ENCODE measurements at regions not wholly inside any gene's neighbourhood (a gene's known extent, or its start where the extent isn't known, plus 50 kb on each side); places are given as distances from the start of the nearest gene placed in this dataset.

DNA sequence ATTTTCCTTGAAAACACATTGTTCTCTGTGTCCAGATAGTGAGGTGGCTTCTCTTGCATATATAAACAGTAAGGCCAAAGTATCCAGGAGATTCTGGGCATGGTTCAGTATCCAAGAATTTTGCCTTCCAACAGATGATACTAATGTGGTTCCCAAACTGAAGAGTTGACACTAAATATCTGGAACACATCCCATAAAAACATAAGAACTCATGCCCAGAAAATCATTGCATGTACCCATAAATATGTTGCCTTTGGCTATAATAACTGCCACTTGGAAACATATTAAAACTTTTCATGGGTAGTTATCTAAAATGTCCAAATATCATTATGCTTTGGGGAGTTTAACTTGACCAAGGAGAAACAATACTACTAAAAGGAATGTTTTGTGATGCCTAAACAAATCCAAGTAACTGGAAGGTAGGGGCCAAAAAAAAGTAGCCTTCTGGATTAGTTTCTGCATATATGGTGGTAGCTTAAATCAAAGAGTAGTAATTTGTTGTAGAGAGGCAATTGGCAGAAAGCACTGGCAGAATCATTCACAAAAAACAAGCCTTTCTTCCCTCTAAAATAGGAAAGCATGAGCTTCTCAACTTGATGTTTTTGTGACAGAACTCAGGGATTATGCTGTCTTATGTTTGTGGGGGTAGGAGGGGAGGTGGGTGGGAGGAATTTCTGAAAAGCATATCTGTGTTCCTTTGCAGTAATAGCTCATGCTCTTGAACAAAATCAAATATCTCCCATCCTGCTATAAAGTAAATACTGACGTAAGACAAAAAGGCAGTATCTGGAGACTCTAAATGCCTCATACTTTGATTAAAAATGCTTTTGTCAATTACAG lies 753.9 kb downstream of the TUSC7 start:
- 64 to 70% methylated on average over 1 of the region's 1 CpG for WGBS, 2 donors

DNA sequence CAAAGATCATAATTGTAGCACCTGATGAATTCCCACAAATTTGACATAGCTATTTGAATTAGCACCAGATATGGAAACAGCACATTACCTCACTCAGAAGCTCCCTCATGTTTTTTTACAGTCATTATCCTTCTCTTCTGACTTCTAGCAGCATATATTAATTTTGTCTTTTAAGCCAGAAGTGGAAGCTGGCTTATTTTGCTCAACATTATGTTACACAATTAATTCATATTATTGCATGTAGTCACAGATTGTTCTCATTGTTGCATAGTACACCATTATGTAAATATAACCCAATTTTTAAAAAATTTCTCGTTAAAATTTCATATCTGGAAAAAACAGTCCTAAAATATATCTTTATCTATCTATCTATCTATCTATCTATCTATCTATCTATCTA lies 762.3 kb downstream of the TUSC7 start:
- Histone ChIP-seq H3K27me3 (ENCODE audit: control insufficient read depth in 1 of 2, insufficient read depth in 2 of 2, low read length in 2 of 2) (no peaks in the 10 kb centered on the region), H3K9me3 (ENCODE audit: control insufficient read depth in 2 of 2, insufficient read depth in 1 of 2, low read depth in 1 of 2, low read length in 1 of 2) (no peaks in the 10 kb centered on the region), H3K36me3 (ENCODE audit: control insufficient read depth in 2 of 2, insufficient read depth in 2 of 2, low read length in 1 of 2) (no peaks in the 10 kb centered on the region), H3K4me3 (ENCODE audit: low read depth in 1 of 2, low read length in 2 of 2) (no peak overlapping the region), H3K27ac (ENCODE audit: low read depth in 2 of 2, low read length in 1 of 2) (no peak overlapping the region), H3K4me1 (ENCODE audit: control insufficient read depth in 2 of 2, insufficient read depth in 2 of 2, low read length in 1 of 2) (no peaks in the 10 kb centered on the region)
- WGBS, 2 donors, result 31 to 40% methylated on average over 1 of the region's 1 CpG

More for the DNA sequence above, 753.9 kb downstream of the TUSC7 start:
- H3K4me1 ChIP-seq (ENCODE audit: control insufficient read depth in 2 of 2, insufficient read depth in 2 of 2, low read length in 1 of 2), result no peaks in the 10 kb centered on the region
- no peaks in the 10 kb centered on the region for H3K9me3 ChIP-seq (ENCODE audit: control insufficient read depth in 2 of 2, insufficient read depth in 1 of 2, low read depth in 1 of 2, low read length in 1 of 2)
- H3K27me3 ChIP-seq (ENCODE audit: control insufficient read depth in 1 of 2, insufficient read depth in 2 of 2, low read length in 2 of 2), result no peaks in the 10 kb centered on the region
- H3K4me3 ChIP-seq (ENCODE audit: low read depth in 1 of 2, low read length in 2 of 2), result no peak overlapping the region
- no peaks in the 10 kb centered on the region for H3K36me3 ChIP-seq (ENCODE audit: control insufficient read depth in 2 of 2, insufficient read depth in 2 of 2, low read length in 1 of 2)
- no peak overlapping the region for H3K27ac ChIP-seq (ENCODE audit: low read depth in 2 of 2, low read length in 1 of 2)

DNA sequence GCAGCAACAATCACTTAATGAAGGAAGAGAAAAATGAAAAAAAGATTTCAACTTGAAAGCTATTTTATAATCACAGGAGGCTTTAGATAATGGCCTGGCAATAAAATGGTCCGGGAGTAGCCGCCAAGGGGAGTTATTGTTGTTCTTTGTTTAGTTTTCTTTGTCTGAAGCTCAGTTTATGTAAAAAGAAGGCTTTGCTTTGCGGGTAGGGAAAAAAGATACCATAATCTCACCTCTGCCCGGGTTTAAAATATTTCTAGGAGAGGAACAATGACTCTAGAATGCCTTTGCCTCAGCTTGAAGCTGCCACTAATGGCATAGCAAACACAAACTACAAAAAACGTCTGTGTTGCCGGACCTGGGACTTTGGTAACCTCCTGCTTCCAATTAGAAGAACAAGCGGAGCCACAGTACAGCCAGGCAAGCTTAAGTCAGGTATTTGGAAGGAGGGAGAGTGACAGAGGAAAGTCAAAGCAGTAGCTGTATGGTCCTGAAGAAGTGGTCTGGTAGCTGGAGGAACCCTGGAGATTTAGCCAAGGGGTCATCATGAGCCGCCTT lies 764.5 kb downstream of the TUSC7 start:
- Histone ChIP-seq H3K4me3 (ENCODE audit: low read depth in 1 of 2, low read length in 2 of 2) (no peak overlapping the region), H3K36me3 (ENCODE audit: control insufficient read depth in 2 of 2, insufficient read depth in 2 of 2, low read length in 1 of 2) (no peaks in the 10 kb centered on the region), H3K27ac (ENCODE audit: low read depth in 2 of 2, low read length in 1 of 2) (no peak overlapping the region), H3K27me3 (ENCODE audit: control insufficient read depth in 1 of 2, insufficient read depth in 2 of 2, low read length in 2 of 2) (no peaks in the 10 kb centered on the region), H3K9me3 (ENCODE audit: control insufficient read depth in 2 of 2, insufficient read depth in 1 of 2, low read depth in 1 of 2, low read length in 1 of 2) (no peaks in the 10 kb centered on the region), H3K4me1 (ENCODE audit: control insufficient read depth in 2 of 2, insufficient read depth in 2 of 2, low read length in 1 of 2) (no peaks in the 10 kb centered on the region)
- 33 to 38% methylated on average over 8 of the region's 8 CpGs for WGBS, 2 donors

DNA sequence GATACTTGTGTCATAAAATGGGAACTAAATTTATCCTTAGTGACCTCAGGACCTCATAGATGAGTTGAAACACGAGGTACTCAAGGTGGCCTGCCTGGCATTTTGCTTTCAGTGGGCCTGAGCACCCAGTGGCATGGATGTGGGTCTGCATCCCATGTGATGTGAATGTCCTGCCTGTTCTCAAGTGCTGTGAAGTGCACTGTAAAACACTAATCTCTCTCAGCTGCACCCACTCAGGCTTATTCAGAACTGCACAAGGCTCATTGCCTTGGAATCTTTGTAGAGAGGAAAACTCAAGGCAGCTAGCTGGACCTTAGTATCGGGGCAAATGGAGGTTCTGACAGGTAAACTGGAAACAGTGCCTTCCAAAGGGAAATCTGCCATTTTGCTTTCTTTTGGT lies 767.0 kb downstream of the TUSC7 start:
- no peak overlapping the region for H3K4me3 ChIP-seq (ENCODE audit: low read depth in 1 of 2, low read length in 2 of 2)
- H3K27ac ChIP-seq (ENCODE audit: low read depth in 2 of 2, low read length in 1 of 2), result no peak overlapping the region
- no peaks in the 10 kb centered on the region for H3K4me1 ChIP-seq (ENCODE audit: control insufficient read depth in 2 of 2, insufficient read depth in 2 of 2, low read length in 1 of 2)
- H3K9me3 ChIP-seq (ENCODE audit: control insufficient read depth in 2 of 2, insufficient read depth in 1 of 2, low read depth in 1 of 2, low read length in 1 of 2), result no peaks in the 10 kb centered on the region
- H3K36me3 ChIP-seq (ENCODE audit: control insufficient read depth in 2 of 2, insufficient read depth in 2 of 2, low read length in 1 of 2), result no peaks in the 10 kb centered on the region
- WGBS, 2 donors, result 55 to 68% methylated on average over 2 of the region's 2 CpGs
- no peaks in the 10 kb centered on the region for H3K27me3 ChIP-seq (ENCODE audit: control insufficient read depth in 1 of 2, insufficient read depth in 2 of 2, low read length in 2 of 2)

DNA sequence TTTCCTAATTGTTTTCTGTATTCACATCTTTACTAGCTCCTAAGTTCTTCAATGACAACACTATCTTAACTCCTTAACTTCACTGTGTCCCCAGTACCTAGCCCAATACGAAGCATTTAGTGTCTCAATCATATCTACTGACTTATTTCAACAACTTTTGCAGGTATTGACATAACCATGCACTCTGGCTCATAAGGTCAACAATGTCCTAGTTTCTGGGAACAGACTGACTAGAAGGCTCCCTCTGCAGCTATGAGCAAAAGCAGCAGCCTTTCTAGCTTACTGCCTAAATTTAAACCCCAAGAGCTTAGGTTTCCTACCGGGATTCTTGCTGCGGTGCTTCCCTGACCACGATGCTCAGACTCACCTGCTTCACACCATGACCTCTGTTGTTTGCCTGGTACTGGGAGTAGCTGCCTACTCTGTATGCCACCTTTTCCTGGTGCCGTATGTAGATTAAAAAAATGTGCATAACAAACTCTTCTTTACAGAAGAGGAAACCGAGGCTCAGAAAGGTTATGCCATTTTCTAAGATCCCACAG lies 767.7 kb downstream of the TUSC7 start:
- 65 to 76% methylated on average over 6 of the region's 6 CpGs for WGBS, 2 donors
- Histone ChIP-seq H3K36me3 (ENCODE audit: control insufficient read depth in 2 of 2, insufficient read depth in 2 of 2, low read length in 1 of 2) (no peaks in the 10 kb centered on the region), H3K4me1 (ENCODE audit: control insufficient read depth in 2 of 2, insufficient read depth in 2 of 2, low read length in 1 of 2) (no peaks in the 10 kb centered on the region), H3K9me3 (ENCODE audit: control insufficient read depth in 2 of 2, insufficient read depth in 1 of 2, low read depth in 1 of 2, low read length in 1 of 2) (no peaks in the 10 kb centered on the region), H3K4me3 (ENCODE audit: low read depth in 1 of 2, low read length in 2 of 2) (no peak overlapping the region), H3K27me3 (ENCODE audit: control insufficient read depth in 1 of 2, insufficient read depth in 2 of 2, low read length in 2 of 2) (no peaks in the 10 kb centered on the region), H3K27ac (ENCODE audit: low read depth in 2 of 2, low read length in 1 of 2) (no peak overlapping the region)

DNA sequence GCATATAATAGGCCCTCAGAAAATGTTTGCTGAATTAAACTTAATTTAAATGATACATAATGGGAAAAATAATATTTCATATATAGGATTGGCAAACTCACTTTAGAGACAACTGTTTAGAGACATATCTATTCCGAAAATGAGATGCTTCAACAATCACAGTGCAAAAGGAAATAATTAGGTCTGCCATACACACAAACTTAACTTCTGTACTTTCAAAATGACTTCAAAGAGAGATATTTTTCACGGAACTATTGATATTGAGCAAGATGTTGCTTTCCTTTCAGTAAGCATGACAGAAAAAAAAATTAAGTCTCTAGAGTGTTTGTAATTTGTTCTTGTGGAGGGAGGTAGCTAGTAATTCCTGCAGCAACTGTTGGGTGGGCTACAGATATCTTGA lies 769.5 kb downstream of the TUSC7 start:
- Histone ChIP-seq H3K9me3 (ENCODE audit: control insufficient read depth in 2 of 2, insufficient read depth in 1 of 2, low read depth in 1 of 2, low read length in 1 of 2) (no peaks in the 10 kb centered on the region), H3K36me3 (ENCODE audit: control insufficient read depth in 2 of 2, insufficient read depth in 2 of 2, low read length in 1 of 2) (no peaks in the 10 kb centered on the region), H3K4me1 (ENCODE audit: control insufficient read depth in 2 of 2, insufficient read depth in 2 of 2, low read length in 1 of 2) (no peaks in the 10 kb centered on the region), H3K27ac (ENCODE audit: low read depth in 2 of 2, low read length in 1 of 2) (no peak overlapping the region), H3K4me3 (ENCODE audit: low read depth in 1 of 2, low read length in 2 of 2) (no peak overlapping the region), H3K27me3 (ENCODE audit: control insufficient read depth in 1 of 2, insufficient read depth in 2 of 2, low read length in 2 of 2) (no peaks in the 10 kb centered on the region)
- 82 to 85% methylated on average over 2 of the region's 2 CpGs for WGBS, 2 donors

DNA sequence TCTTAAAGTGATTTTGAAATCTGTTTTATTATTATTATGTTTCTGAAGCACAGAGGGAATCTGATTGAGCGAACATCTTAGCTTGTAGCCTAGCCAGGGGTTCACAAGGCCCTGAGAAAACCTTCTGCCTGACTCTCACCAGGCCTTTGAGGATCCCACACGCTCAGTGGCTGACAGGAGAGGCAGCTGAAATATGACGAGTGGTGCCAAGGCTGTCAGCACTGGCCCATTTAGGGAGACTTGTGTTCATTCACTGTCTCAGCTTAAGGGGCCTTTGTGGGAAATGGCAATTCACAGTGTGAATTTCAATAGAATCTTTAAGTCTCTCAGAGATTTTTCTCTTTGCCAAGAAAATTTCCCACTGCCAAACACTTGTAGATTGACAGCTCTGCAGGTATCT lies 770.9 kb downstream of the TUSC7 start:
- Histone ChIP-seq H3K27me3 (ENCODE audit: control insufficient read depth in 1 of 2, insufficient read depth in 2 of 2, low read length in 2 of 2) (no peaks in the 10 kb centered on the region), H3K9me3 (ENCODE audit: control insufficient read depth in 2 of 2, insufficient read depth in 1 of 2, low read depth in 1 of 2, low read length in 1 of 2) (no peaks in the 10 kb centered on the region), H3K4me1 (ENCODE audit: control insufficient read depth in 2 of 2, insufficient read depth in 2 of 2, low read length in 1 of 2) (no peaks in the 10 kb centered on the region), H3K27ac (ENCODE audit: low read depth in 2 of 2, low read length in 1 of 2) (no peak overlapping the region), H3K36me3 (ENCODE audit: control insufficient read depth in 2 of 2, insufficient read depth in 2 of 2, low read length in 1 of 2) (no peaks in the 10 kb centered on the region), H3K4me3 (ENCODE audit: low read depth in 1 of 2, low read length in 2 of 2) (no peak overlapping the region)
- WGBS, 2 donors, result 71 to 77% methylated on average over 3 of the region's 3 CpGs

DNA sequence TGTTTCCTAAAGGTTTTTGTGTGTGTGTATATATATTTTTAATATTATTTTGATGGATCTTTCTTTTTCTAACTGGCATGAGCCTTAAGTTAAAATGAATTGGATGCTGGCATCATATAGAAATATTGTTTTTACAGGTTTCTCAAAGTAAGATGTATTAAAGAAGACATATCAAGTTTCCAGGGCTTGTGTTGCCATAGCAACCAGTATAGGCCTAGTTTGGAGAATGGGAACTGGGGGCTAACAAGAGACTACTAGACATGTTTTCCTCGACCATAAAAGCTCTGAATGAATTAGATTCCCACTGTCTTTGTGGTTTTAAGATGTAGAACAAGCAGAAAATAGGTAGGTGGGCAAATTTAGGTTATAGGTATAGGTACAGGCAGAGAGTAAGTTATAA lies 771.4 kb downstream of the TUSC7 start:
- no peaks in the 10 kb centered on the region for H3K27me3 ChIP-seq (ENCODE audit: control insufficient read depth in 1 of 2, insufficient read depth in 2 of 2, low read length in 2 of 2)
- 47 to 54% methylated on average over 1 of the region's 1 CpG for WGBS, 2 donors
- no peak overlapping the region for H3K4me3 ChIP-seq (ENCODE audit: low read depth in 1 of 2, low read length in 2 of 2)
- no peaks in the 10 kb centered on the region for H3K9me3 ChIP-seq (ENCODE audit: control insufficient read depth in 2 of 2, insufficient read depth in 1 of 2, low read depth in 1 of 2, low read length in 1 of 2)
- no peaks in the 10 kb centered on the region for H3K36me3 ChIP-seq (ENCODE audit: control insufficient read depth in 2 of 2, insufficient read depth in 2 of 2, low read length in 1 of 2)
- no peaks in the 10 kb centered on the region for H3K4me1 ChIP-seq (ENCODE audit: control insufficient read depth in 2 of 2, insufficient read depth in 2 of 2, low read length in 1 of 2)
- no peak overlapping the region for H3K27ac ChIP-seq (ENCODE audit: low read depth in 2 of 2, low read length in 1 of 2)

DNA sequence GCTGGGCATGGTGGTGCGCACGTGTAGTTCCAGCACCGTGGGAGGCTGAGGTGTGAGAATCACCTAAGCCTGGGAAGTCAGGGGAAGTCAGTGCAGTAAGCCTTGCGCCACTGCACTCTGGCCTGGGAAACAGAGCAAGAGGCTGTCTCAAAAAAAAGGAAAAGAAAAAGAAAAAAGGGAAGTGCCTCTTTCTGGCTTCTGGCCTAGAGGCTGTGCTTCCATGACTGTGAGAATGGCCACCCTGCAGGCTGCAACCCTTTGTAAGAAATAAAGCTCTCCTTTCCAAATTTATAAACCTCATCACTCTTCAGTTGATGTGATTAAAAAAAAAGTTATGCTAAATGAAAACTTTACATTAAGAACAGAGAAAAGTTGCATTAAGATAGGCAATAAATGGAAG lies 774.3 kb downstream of the TUSC7 start:
- Histone ChIP-seq H3K4me1 (ENCODE audit: control insufficient read depth in 2 of 2, insufficient read depth in 2 of 2, low read length in 1 of 2) (no peaks in the 10 kb centered on the region), H3K27me3 (ENCODE audit: control insufficient read depth in 1 of 2, insufficient read depth in 2 of 2, low read length in 2 of 2) (no peaks in the 10 kb centered on the region), H3K27ac (ENCODE audit: low read depth in 2 of 2, low read length in 1 of 2) (no peak overlapping the region), H3K9me3 (ENCODE audit: control insufficient read depth in 2 of 2, insufficient read depth in 1 of 2, low read depth in 1 of 2, low read length in 1 of 2) (no peaks in the 10 kb centered on the region), H3K4me3 (ENCODE audit: low read depth in 1 of 2, low read length in 2 of 2) (no peak overlapping the region), H3K36me3 (ENCODE audit: control insufficient read depth in 2 of 2, insufficient read depth in 2 of 2, low read length in 1 of 2) (no peaks in the 10 kb centered on the region)
- WGBS, 2 donors, result 95 to 98% methylated on average over 4 of the region's 4 CpGs

DNA sequence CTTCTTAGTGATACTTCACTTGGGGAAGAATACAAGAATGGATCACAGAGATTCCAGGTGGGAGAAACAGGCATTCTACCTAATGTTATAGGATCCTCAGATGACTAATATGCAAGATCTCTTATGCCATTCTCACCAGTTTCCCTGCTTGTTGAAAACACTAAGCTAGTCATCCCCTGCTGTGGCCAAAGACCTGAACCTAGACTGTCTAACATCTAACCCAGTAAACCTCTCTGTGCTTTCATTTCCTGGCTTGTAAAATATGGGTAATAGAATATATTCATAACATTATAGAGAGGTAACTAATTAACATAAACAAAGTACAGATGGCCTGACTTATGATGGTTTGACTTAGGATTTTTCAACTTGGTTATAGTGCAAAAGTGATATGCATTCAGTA lies 776.3 kb downstream of the TUSC7 start:
- Histone ChIP-seq H3K9me3 (ENCODE audit: control insufficient read depth in 2 of 2, insufficient read depth in 1 of 2, low read depth in 1 of 2, low read length in 1 of 2) (no peaks in the 10 kb centered on the region), H3K36me3 (ENCODE audit: control insufficient read depth in 2 of 2, insufficient read depth in 2 of 2, low read length in 1 of 2) (no peaks in the 10 kb centered on the region), H3K4me3 (ENCODE audit: low read depth in 1 of 2, low read length in 2 of 2) (no peak overlapping the region), H3K27ac (ENCODE audit: low read depth in 2 of 2, low read length in 1 of 2) (no peak overlapping the region), H3K4me1 (ENCODE audit: control insufficient read depth in 2 of 2, insufficient read depth in 2 of 2, low read length in 1 of 2) (no peaks in the 10 kb centered on the region), H3K27me3 (ENCODE audit: control insufficient read depth in 1 of 2, insufficient read depth in 2 of 2, low read length in 2 of 2) (no peaks in the 10 kb centered on the region)

Measured in esophagus (tissue), 2 donors.